ENCODE measurements at regions not wholly inside any gene's neighbourhood (a gene's known extent, or its start where the extent isn't known, plus 50 kb on each side); places are given as distances from the start of the nearest gene placed in this dataset.

DNA sequence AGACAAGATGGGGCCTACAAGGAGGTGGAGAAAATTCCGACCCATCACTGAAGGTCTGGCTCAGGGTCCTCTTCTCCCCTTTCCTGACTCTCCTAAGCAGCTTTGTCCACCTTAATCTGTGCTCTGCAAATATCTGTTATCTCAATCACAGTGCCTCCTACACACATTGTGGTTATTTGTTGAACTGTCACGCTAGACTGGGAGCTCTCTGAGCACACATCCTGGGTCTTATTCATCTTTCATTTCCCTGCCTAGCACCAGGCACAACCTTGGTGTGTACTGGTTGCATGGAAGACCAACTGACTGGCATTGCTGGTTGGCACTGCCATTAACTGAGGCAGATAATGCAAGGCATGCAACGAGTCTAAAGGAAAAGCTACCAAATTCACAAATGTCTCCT lies 122.9 kb upstream of the ST6GAL2 start (continued):
- TF ChIP-seq ETS2 (tag; IDR thresholded peaks at IDR 0.05; ENCODE audit: borderline replicate concordance, poor library complexity, severe bottlenecking) (no peak), HLTF (IDR thresholded peaks at IDR 0.05) (no peak), KLF6 (CRISPR knock-in tag; IDR thresholded peaks at IDR 0.05; ENCODE audit: borderline replicate concordance) (no peak), ZNF282 (CRISPR knock-in tag; IDR thresholded peaks at IDR 0.05) (no peak), ZNF507 (tag; conservative IDR thresholded peaks at IDR 0.05) (no peak), SAFB2 (IDR thresholded peaks at IDR 0.05; ENCODE audit: borderline replicate concordance, low read depth, low read length, severe bottlenecking) (no peak), POLR2AphosphoS5 (IDR thresholded peaks at IDR 0.05; ENCODE audit: control insufficient read depth, insufficient read depth, low read depth, low read length) (no peak)

DNA sequence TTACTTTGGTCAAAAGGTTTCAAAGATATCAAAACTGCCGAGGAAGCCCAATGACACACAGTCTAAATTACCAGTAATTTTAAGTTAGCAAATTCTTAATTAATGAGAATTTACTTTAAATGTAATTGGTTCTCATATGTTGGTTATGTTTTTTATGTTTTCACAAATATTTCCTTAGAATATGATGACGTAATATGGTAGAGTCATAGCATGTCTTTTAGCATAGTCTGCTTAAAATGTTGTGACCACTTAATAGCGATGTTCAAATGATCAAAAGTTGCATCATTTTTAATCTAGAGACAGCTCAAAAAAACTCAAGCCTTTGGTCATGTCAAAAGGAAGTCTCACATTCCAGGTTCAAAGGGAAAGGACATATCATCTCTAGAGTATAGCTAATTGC lies 123.3 kb upstream of the ST6GAL2 start:
- in situ Hi-C loops (cut with MboI) = no loop called here
- H3K9ac ChIP-seq (ENCODE audit: insufficient read depth in 1 of 2, low read depth in 2 of 2, low read length in 2 of 2) = no peak overlapping the region
- H3K27ac ChIP-seq (ENCODE audit: extremely low read depth, low read depth, low read length) = no peak overlapping the region
- no peaks in the 10 kb centered on the region for H3K27me3 ChIP-seq (ENCODE audit: control insufficient read depth in 2 of 2, insufficient read depth in 2 of 2, low read length in 2 of 2)
- intact Hi-C loops (cut with micrococcal nuclease) = no loop called here
- H2AFZ ChIP-seq (ENCODE audit: low read depth, low read length) = no peak overlapping the region
- ChIA-PET POLR2A (no interaction called here), CTCF (ENCODE audit: low intra/inter-chr PET ratio) (no interaction called here)
- no peaks in the 10 kb centered on the region for H3K79me2 ChIP-seq (ENCODE audit: control insufficient read depth, insufficient read depth, low read length)
- H3K9me3 ChIP-seq (replicated peaks; ENCODE audit: control insufficient read depth, insufficient read depth, low read depth, low read length) = no peaks in the 10 kb centered on the region
- ATAC-seq = no peak
- no TSS peak for BruUV-seq (replicated peaks)
- no peaks in the 10 kb centered on the region for H4K20me1 ChIP-seq (replicated peaks; ENCODE audit: control insufficient read depth, insufficient read depth, low read length)
- H3K4me1 ChIP-seq (replicated peaks in 1 of 2; ENCODE audit: control insufficient read depth in 2 of 2, insufficient read depth in 2 of 2, low read length in 2 of 2) = no peaks in the 10 kb centered on the region
- no peak overlapping the region for H3K4me3 ChIP-seq
- WGBS (ENCODE audit: insufficient coverage, low coverage, missing lambda C conversion rate) = 2% methylated on average over 3 of the region's 3 CpGs
- no peak overlapping the region for H3K4me2 ChIP-seq (ENCODE audit: insufficient read depth, low read length)
- H3K36me3 ChIP-seq (ENCODE audit: control insufficient read depth, insufficient read depth, low read length) = no peaks in the 10 kb centered on the region
- FAIRE-seq = no peak
- TF ChIP-seq CEBPG (CRISPR knock-in tag; IDR thresholded peaks at IDR 0.05) (no peak), CEBPG (tag; conservative IDR thresholded peaks at IDR 0.05 in 1 of 2, IDR thresholded peaks at IDR 0.05 in 1 of 2) (peak in 1 of 2 experiments; percentile 53; a peak in 1 of 4 replicates), CEBPB (tag; IDR thresholded peaks at IDR 0.05) (no peak), ATF3 (IDR thresholded peaks at IDR 0.05) (peak; percentile 43; the same call in 1 of the 2 replicates), ATF3 (CRISPR knock-in tag; conservative IDR thresholded peaks at IDR 0.05) (no peak)
- no peak for DNase-seq (ENCODE audit: extremely low read depth in 1 of 4, low spot score in 3 of 4)
- no peaks in the 10 kb centered on the region for H3K9me1 ChIP-seq (ENCODE audit: control insufficient read depth, insufficient read depth, low read length)

All from K562 (cell line).